Effector memory CD4-positive, alpha-beta T cell (primary cell): ENCODE measurements at regions not wholly inside any gene's neighbourhood (a gene's known extent, or its start where the extent isn't known, plus 50 kb on each side); places are given as distances from the start of the nearest gene placed in this dataset.

Source experiments
- DNase-seq, 3 donors: peaks; one replicate each; pipeline ENCODE4 v3.0.0-alpha.2; 2020
- H3K27ac ChIP-seq: 2 replicates; pipeline ENCODE4 v1.7.0; 2013; ENCODE audit warnings: mild to moderate bottlenecking, low read length, moderate library complexity; ENCODE audit not compliant: insufficient read depth, poor library complexity, severe bottlenecking
- H3K27me3 ChIP-seq: replicated peaks from 2 replicates; pipeline ENCODE4 v1.7.0; 2013; ENCODE audit warnings: mild to moderate bottlenecking, low read length; ENCODE audit not compliant: insufficient read depth, control insufficient read depth, poor library complexity, severe bottlenecking
- H3K36me3 ChIP-seq: 2 replicates; pipeline ENCODE4 v1.7.0; 2013; ENCODE audit warnings: mild to moderate bottlenecking, low read length, moderate library complexity; ENCODE audit not compliant: control insufficient read depth, insufficient read depth
- H3K4me1 ChIP-seq: 2 replicates; pipeline ENCODE4 v1.7.0; 2013; ENCODE audit warnings: low read length, mild to moderate bottlenecking; ENCODE audit not compliant: control insufficient read depth, insufficient read depth, poor library complexity, severe bottlenecking
- H3K4me3 ChIP-seq: 2 replicates; pipeline ENCODE4 v1.7.0; 2013; ENCODE audit warnings: low read length, low read depth, mild to moderate bottlenecking; ENCODE audit not compliant: insufficient read depth, poor library complexity, severe bottlenecking
- H3K9me3 ChIP-seq: 2 replicates; pipeline ENCODE4 v1.7.0; 2013; ENCODE audit warnings: mild to moderate bottlenecking, low read length, moderate library complexity; ENCODE audit not compliant: control insufficient read depth

GRCh38 chr1:38331496-38332210 lies 285.1 kb upstream of the POU3F1 start:
- Histone ChIP-seq H3K4me3 (no peak overlapping the region), H3K27me3 (no peaks in the 10 kb centered on the region), H3K4me1 (no peaks in the 10 kb centered on the region), H3K27ac (no peak overlapping the region), H3K9me3 (no peaks in the 10 kb centered on the region), H3K36me3 (no peaks in the 10 kb centered on the region)
- no peak for DNase-seq

GRCh38 chr1:38330799-38331198 lies 284.2 kb upstream of the POU3F1 start:
- Histone ChIP-seq H3K4me3 (no peak overlapping the region), H3K4me1 (no peaks in the 10 kb centered on the region), H3K27me3 (no peaks in the 10 kb centered on the region), H3K36me3 (no peaks in the 10 kb centered on the region), H3K27ac (no peak overlapping the region), H3K9me3 (no peaks in the 10 kb centered on the region)
- no peak for DNase-seq

GRCh38 chr1:38329644-38330043 lies 283.1 kb upstream of the POU3F1 start:
- H3K4me3 ChIP-seq = no peak overlapping the region
- H3K27ac ChIP-seq = no peak overlapping the region
- H3K4me1 ChIP-seq = no peaks in the 10 kb centered on the region
- H3K36me3 ChIP-seq = no peaks in the 10 kb centered on the region
- no peaks in the 10 kb centered on the region for H3K27me3 ChIP-seq
- no peaks in the 10 kb centered on the region for H3K9me3 ChIP-seq
- DNase-seq = no peak

- no peaks in the 10 kb centered on the region for H3K36me3 ChIP-seq
- H3K4me3 ChIP-seq = no peak overlapping the region
- H3K9me3 ChIP-seq = no peaks in the 10 kb centered on the region
- DNase-seq = no peak
- H3K27me3 ChIP-seq = no peaks in the 10 kb centered on the region
- no peaks in the 10 kb centered on the region for H3K4me1 ChIP-seq
- H3K27ac ChIP-seq = no peak overlapping the region
Measured at GRCh38 chr1:38328278-38329035, 281.9 kb upstream of the POU3F1 start.

DNA sequence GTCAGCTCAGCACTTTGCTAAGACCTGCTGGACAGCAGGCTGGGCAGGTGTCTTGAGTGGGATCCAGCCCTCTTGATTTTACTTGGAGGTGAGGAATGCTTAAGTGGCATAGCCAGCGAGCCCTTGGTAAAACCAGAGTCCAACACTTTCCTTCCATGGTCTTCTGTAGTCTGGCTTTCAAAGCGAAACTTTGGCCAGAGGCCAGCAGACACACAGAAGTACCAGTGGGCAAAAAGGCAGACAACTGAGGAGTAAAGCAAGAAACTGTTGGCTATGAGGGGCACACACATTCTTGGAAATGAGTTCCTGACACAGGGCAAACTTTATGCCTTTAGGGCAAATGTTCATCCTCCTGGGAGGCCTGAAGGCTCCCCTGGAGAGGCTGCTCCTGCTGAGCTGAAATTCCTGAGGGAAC lies 281.0 kb upstream of the POU3F1 start:
- Histone ChIP-seq H3K36me3 (no peaks in the 10 kb centered on the region), H3K4me3 (no peak overlapping the region), H3K4me1 (no peaks in the 10 kb centered on the region), H3K9me3 (no peaks in the 10 kb centered on the region), H3K27ac (no peak overlapping the region), H3K27me3 (no peaks in the 10 kb centered on the region)
- DNase-seq = no peak

GRCh38 chr1:38326856-38327255 lies 280.3 kb upstream of the POU3F1 start:
- no peak for DNase-seq
- no peaks in the 10 kb centered on the region for H3K36me3 ChIP-seq
- H3K4me1 ChIP-seq = no peaks in the 10 kb centered on the region
- no peak overlapping the region for H3K4me3 ChIP-seq
- H3K27me3 ChIP-seq = no peaks in the 10 kb centered on the region
- H3K9me3 ChIP-seq = no peaks in the 10 kb centered on the region
- no peak overlapping the region for H3K27ac ChIP-seq

DNA sequence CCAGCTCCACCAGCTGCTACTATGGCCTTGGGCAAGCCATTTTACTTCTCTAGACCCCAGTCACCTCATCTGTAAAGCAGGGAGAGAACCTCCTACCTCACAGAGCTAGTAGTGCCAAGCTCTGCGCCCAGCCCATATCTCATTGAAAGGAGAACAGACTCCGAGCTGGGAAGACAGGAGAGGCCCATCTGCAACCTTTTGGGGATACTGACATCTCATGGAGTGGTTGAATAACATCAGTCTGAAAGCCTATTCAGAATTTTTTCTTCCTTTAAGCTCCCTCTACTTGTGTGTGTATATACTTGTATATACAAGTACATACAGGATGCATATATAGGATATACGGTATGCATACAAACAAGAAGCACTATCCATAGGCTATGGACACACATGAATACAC lies 279.5 kb upstream of the POU3F1 start:
- H3K9me3 ChIP-seq = no peaks in the 10 kb centered on the region
- H3K4me1 ChIP-seq = no peaks in the 10 kb centered on the region
- no peak overlapping the region for H3K4me3 ChIP-seq
- H3K27ac ChIP-seq = no peak overlapping the region
- DNase-seq = no peak
- no peaks in the 10 kb centered on the region for H3K36me3 ChIP-seq
- no peaks in the 10 kb centered on the region for H3K27me3 ChIP-seq

DNA sequence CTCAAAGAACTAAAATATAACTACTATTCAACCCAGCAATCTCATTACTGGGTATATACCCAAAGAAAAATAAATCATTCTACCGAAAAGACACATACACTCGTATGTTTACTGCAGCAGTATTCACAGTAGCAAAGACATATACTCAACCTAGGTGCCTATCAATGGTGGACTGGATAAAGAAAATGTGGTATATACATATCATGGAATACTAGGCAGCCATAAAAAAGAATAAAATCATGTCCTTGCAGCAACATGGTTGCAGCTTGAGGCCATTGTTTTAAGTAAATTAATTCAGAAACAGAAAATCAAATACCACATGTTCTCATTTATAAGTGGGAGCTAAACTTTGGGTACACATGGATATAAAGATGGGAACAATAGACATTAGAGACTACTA lies 266.2 kb upstream of the POU3F1 start:
- H3K4me3 ChIP-seq = no peak overlapping the region
- no peak for DNase-seq
- H3K27me3 ChIP-seq = peaks cover 5% of the 10 kb centered on the region
- no peaks in the 10 kb centered on the region for H3K4me1 ChIP-seq
- H3K36me3 ChIP-seq = no peaks in the 10 kb centered on the region
- no peaks in the 10 kb centered on the region for H3K9me3 ChIP-seq
- H3K27ac ChIP-seq = no peak overlapping the region

GRCh38 chr1:38310079-38310478 lies 263.5 kb upstream of the POU3F1 start:
- no peak overlapping the region for H3K4me3 ChIP-seq
- peaks cover 5% of the 10 kb centered on the region for H3K27me3 ChIP-seq
- no peaks in the 10 kb centered on the region for H3K9me3 ChIP-seq
- no peak overlapping the region for H3K27ac ChIP-seq
- no peak for DNase-seq
- H3K4me1 ChIP-seq = no peaks in the 10 kb centered on the region
- no peaks in the 10 kb centered on the region for H3K36me3 ChIP-seq

- H3K27ac ChIP-seq = no peak overlapping the region
- H3K27me3 ChIP-seq = peaks cover 5% of the 10 kb centered on the region
- H3K9me3 ChIP-seq = no peaks in the 10 kb centered on the region
- no peaks in the 10 kb centered on the region for H3K4me1 ChIP-seq
- no peak overlapping the region for H3K4me3 ChIP-seq
- no peaks in the 10 kb centered on the region for H3K36me3 ChIP-seq
- no peak for DNase-seq
Measured at GRCh38 chr1:38308780-38309179, 262.2 kb upstream of the POU3F1 start.
